ENCODE measurements at regions not wholly inside any gene's neighbourhood (a gene's known extent, or its start where the extent isn't known, plus 50 kb on each side); places are given as distances from the start of the nearest gene placed in this dataset.

- TF ChIP-seq CTCF (conservative IDR thresholded peaks at IDR 0.05): no peak
- Mint-ChIP-seq H3K27ac (ENCODE audit: unreplicated experiment) (no peak overlapping the region), H3K36me3 (ENCODE audit: low read depth) (no peaks in the 10 kb centered on the region), H3K4me1 (peaks cover 17% of the 10 kb centered on the region), H3K9me3 (no peaks in the 10 kb centered on the region), H3K4me3 (no peak overlapping the region), H3K27me3 (ENCODE audit: low read depth) (no peaks in the 10 kb centered on the region)
- no peak for DNase-seq (ENCODE audit: low read depth, low spot score)
Observed at GRCh38 chr10:132477398-132478340, 59.9 kb upstream of the INPP5A start.

- Mint-ChIP-seq H3K27me3 (ENCODE audit: low read depth) (no peaks in the 10 kb centered on the region), H3K27ac (ENCODE audit: unreplicated experiment) (no peak overlapping the region), H3K36me3 (ENCODE audit: low read depth) (no peaks in the 10 kb centered on the region), H3K9me3 (no peaks in the 10 kb centered on the region), H3K4me3 (no peak overlapping the region), H3K4me1 (peaks cover 18% of the 10 kb centered on the region)
- TF ChIP-seq CTCF (conservative IDR thresholded peaks at IDR 0.05): no peak
- no peak for DNase-seq (ENCODE audit: low read depth, low spot score)
Observed at GRCh38 chr10:132478341-132479023, 59.1 kb upstream of the INPP5A start.

- no peak for DNase-seq (ENCODE audit: low read depth, low spot score)
- TF ChIP-seq CTCF (conservative IDR thresholded peaks at IDR 0.05): no peak
- H3K9me3 Mint-ChIP-seq: no peaks in the 10 kb centered on the region
- H3K27me3 Mint-ChIP-seq (ENCODE audit: low read depth): no peaks in the 10 kb centered on the region
- H3K4me1 Mint-ChIP-seq: peaks cover 18% of the 10 kb centered on the region
- H3K4me3 Mint-ChIP-seq: no peak overlapping the region
- H3K27ac Mint-ChIP-seq (ENCODE audit: unreplicated experiment): no peak overlapping the region
- no peaks in the 10 kb centered on the region for H3K36me3 Mint-ChIP-seq (ENCODE audit: low read depth)
Observed at GRCh38 chr10:132479024-132479602, 58.5 kb upstream of the INPP5A start.

GRCh38 chr10:132479603-132480221 lies 57.9 kb upstream of the INPP5A start:
- Mint-ChIP-seq H3K36me3 (ENCODE audit: low read depth) (no peaks in the 10 kb centered on the region), H3K4me1 (peaks cover 18% of the 10 kb centered on the region), H3K27me3 (ENCODE audit: low read depth) (no peaks in the 10 kb centered on the region), H3K9me3 (no peaks in the 10 kb centered on the region), H3K27ac (ENCODE audit: unreplicated experiment) (no peak overlapping the region), H3K4me3 (no peak overlapping the region)
- no peak for DNase-seq (ENCODE audit: low read depth, low spot score)
- no peak for TF ChIP-seq CTCF (conservative IDR thresholded peaks at IDR 0.05)

- Mint-ChIP-seq H3K27me3 (ENCODE audit: low read depth) (no peaks in the 10 kb centered on the region), H3K4me1 (peaks cover 18% of the 10 kb centered on the region), H3K9me3 (no peaks in the 10 kb centered on the region), H3K4me3 (no peak overlapping the region), H3K27ac (ENCODE audit: unreplicated experiment) (no peak overlapping the region), H3K36me3 (ENCODE audit: low read depth) (no peaks in the 10 kb centered on the region)
- no peak for DNase-seq (ENCODE audit: low read depth, low spot score)
- no peak for TF ChIP-seq CTCF (conservative IDR thresholded peaks at IDR 0.05)
Observed at GRCh38 chr10:132480356-132480755, 57.2 kb upstream of the INPP5A start.

Measured in neural crest cell (in vitro differentiated cells).